Vagina (tissue), 2 donors: ENCODE measurements at regions not wholly inside any gene's neighbourhood (a gene's known extent, or its start where the extent isn't known, plus 50 kb on each side); places are given as distances from the start of the nearest gene placed in this dataset.

Source experiments
- CTCF ChIP-seq, 3 experiments: fragments of 450-650 bp in 2 of 3; fragments of 200-600 bp in 1 of 3; sonication (generic) in 1 of 3; IDR thresholded peaks; one replicate each; pipeline ENCODE4 v1.5.1; 2017 to 2019; ENCODE audit warnings: antibody characterized with exemption in 3 of 3, mild to moderate bottlenecking in 2 of 3, moderate library complexity in 2 of 3
- POLR2A ChIP-seq, 2 donors: fragments of 450-650 bp; IDR thresholded peaks; one replicate each; pipeline ENCODE4 v1.6.1; 2017; ENCODE audit warnings: antibody characterized with exemption in 2 of 2, mild to moderate bottlenecking in 2 of 2, moderate library complexity in 2 of 2

DNA sequence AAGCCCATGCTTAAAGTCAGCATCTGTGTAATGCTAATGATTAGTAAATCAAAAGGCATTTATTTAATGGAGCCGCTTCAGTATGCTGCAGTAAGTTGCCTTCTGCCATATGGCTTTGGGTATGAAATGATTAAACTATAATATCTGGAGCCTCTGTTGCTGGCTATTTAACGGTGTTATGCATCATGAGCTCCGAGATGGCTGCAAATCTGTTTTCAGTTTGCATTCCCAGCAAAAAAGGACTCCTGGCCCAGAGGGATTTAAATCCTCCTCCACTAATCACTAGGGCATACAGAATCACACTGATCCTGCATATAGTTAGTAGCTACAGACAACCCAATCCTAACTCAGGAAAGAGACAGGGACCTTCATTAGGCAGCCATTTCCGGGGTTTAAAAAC, 171.5 kb upstream of the EEA1 start:
- no peak for TF ChIP-seq CTCF (IDR thresholded peaks at IDR 0.05)
- no peak for TF ChIP-seq POLR2A (IDR thresholded peaks at IDR 0.05)
